Thoracic aorta (tissue), 2 donors: ENCODE measurements at regions not wholly inside any gene's neighbourhood (a gene's known extent, or its start where the extent isn't known, plus 50 kb on each side); places are given as distances from the start of the nearest gene placed in this dataset.

Experiments used
- ATAC-seq: fragments of 150-250 bp; one replicate; pipeline ENCODE4 v1.8.0; 2017; ENCODE audit warnings: low read depth; ENCODE audit not compliant: insufficient number of reproducible peaks, low FRiP score
- DNase-seq: peaks from one replicate; pipeline ENCODE4 v3.0.0-alpha.2; 2020; ENCODE audit warnings: low spot score
- H3K27ac ChIP-seq, 2 donors: fragments of 200-600 bp; sonication (generic); 1 replicate in 1 of 2; 2 replicates in 1 of 2; pipeline ENCODE4 v1.5.1; 2016; ENCODE audit warnings: mild to moderate bottlenecking in 2 of 2, moderate library complexity in 2 of 2
- H3K27me3 ChIP-seq: fragments of 200-600 bp; sonication (generic); replicated peaks from 2 replicates; pipeline ENCODE4 v1.6.0; 2016; ENCODE audit warnings: mild to moderate bottlenecking; ENCODE audit not compliant: insufficient read depth
- H3K36me3 ChIP-seq: fragments of 200-600 bp; sonication (generic); one replicate; pipeline ENCODE4 v1.5.1; 2016
- H3K4me1 ChIP-seq, 2 donors: fragments of 200-600 bp; sonication (generic); 1 replicate in 1 of 2; 2 replicates in 1 of 2; pipeline versions ENCODE4 v1.5.1 to v1.6.0; 2016; ENCODE audit warnings: low read depth in 2 of 2, mild to moderate bottlenecking in 1 of 2; ENCODE audit not compliant: control insufficient read depth in 1 of 2
- H3K4me3 ChIP-seq: fragments of 200-600 bp; sonication (generic); 2 replicates; pipeline ENCODE4 v1.5.1; 2016; ENCODE audit warnings: mild to moderate bottlenecking
- H3K9me3 ChIP-seq: fragments of 200-600 bp; sonication (generic); 2 replicates; pipeline ENCODE4 v1.5.1; 2016
- TF ChIP-seq, protein P1 (sequence below): fragments of 200-600 bp; sonication (generic); IDR thresholded peaks from one replicate; pipeline ENCODE4 v1.5.1; 2019; ENCODE audit warnings: antibody characterized with exemption

DNA sequence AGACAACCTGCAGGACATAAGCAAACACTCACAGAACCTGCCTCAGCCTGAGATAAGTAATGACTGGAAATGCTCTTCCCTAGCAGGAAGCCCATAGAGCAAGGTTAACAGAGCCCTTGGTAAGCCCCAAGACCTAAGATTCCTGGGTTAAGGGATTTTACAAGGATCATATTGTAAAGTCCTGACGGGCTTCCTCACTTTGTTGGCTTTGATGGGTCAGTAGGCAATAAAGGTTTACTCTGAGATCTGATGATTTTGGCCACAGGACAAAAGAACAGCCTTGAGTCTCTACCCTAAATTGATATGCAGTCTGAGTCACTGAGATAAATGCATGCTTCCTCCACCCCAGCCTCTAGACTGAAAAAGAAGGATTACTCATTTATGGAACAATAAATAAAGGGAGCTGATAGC lies 270.8 kb downstream of the HTR7 start:
- Histone ChIP-seq H3K9me3 (no peaks in the 10 kb centered on the region), H3K27ac (no peak overlapping the region), H3K4me1 (peaks cover 8 to 44% of the 10 kb centered on the region in 2 donors), H3K36me3 (no peaks in the 10 kb centered on the region), H3K27me3 (no peaks in the 10 kb centered on the region), H3K4me3 (no peak overlapping the region)
- no peak for DNase-seq
- TF ChIP-seq, protein P1, sequence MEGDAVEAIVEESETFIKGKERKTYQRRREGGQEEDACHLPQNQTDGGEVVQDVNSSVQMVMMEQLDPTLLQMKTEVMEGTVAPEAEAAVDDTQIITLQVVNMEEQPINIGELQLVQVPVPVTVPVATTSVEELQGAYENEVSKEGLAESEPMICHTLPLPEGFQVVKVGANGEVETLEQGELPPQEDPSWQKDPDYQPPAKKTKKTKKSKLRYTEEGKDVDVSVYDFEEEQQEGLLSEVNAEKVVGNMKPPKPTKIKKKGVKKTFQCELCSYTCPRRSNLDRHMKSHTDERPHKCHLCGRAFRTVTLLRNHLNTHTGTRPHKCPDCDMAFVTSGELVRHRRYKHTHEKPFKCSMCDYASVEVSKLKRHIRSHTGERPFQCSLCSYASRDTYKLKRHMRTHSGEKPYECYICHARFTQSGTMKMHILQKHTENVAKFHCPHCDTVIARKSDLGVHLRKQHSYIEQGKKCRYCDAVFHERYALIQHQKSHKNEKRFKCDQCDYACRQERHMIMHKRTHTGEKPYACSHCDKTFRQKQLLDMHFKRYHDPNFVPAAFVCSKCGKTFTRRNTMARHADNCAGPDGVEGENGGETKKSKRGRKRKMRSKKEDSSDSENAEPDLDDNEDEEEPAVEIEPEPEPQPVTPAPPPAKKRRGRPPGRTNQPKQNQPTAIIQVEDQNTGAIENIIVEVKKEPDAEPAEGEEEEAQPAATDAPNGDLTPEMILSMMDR = no peak
- ATAC-seq = no peak

DNA sequence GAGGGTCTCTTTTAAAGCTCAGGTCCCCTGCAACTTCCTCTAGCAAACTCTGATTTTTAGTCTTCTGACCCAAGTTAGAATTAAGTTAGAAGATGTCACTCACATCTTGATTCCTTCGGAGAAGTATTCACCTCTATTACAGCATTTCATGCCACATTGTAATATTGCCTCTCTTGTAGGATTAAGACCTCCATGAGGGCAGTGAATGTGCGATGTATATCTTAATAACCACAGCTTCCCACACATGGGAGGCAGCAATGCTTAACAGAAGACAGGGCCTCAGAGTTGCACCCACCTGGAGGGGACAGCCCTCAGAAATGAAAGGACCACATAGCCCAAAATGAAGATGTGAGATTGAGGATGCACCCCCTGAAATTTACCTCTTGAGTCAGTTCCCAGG lies 270.3 kb downstream of the HTR7 start:
- Histone ChIP-seq H3K9me3 (no peaks in the 10 kb centered on the region), H3K4me1 (peaks cover 7 to 47% of the 10 kb centered on the region in 2 donors), H3K4me3 (no peak overlapping the region), H3K36me3 (no peaks in the 10 kb centered on the region), H3K27me3 (no peaks in the 10 kb centered on the region), H3K27ac (no peak overlapping the region)
- TF ChIP-seq, protein P1 = no peak
- ATAC-seq (no peak), DNase-seq (no peak)

DNA sequence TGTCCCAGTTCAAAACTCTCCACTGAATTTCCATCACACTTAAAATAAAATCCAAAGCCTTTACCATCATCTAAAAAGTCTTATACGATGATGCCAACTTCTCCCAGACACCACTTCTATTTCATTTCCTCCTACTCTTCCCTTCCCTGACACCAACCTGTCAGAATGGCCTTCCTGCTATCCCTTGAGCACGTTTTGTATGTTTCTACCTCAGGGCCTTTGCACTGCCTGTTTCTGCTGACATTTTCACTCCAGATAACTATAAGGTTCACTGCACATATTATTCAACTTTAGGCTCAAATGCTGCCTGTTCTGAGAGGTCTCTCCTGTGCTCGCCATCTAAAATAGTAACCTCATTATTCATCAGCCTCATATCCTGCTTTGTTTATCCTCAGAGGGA lies 269.6 kb downstream of the HTR7 start:
- no peaks in the 10 kb centered on the region for H3K36me3 ChIP-seq
- ATAC-seq = no peak
- TF ChIP-seq, protein P1 = no peak
- no peak overlapping the region for H3K4me3 ChIP-seq
- peaks cover 8 to 44% of the 10 kb centered on the region in 2 donors for H3K4me1 ChIP-seq
- no peaks in the 10 kb centered on the region for H3K9me3 ChIP-seq
- H3K27me3 ChIP-seq = no peaks in the 10 kb centered on the region
- no peak overlapping the region for H3K27ac ChIP-seq
- DNase-seq = no peak

DNA sequence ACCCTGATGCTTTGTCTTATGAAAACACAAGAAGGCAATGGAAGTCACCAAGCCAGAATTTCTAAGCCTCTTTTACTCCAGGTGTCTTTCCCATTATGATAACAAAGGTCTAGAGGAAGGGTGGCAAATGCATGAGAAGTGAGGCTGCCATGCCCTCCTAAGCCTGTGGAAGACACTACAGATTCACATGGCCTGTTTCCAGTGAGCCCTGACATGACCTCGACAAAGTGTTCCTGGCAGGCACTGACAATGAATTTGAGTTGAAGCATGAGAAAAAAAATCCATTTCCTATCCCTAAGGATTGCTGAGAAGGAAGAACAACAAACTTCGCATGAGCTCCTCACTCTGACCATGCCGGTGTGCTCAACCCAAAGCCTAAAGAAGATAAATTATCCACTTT lies 268.0 kb downstream of the HTR7 start:
- H3K27me3 ChIP-seq = no peaks in the 10 kb centered on the region
- no peak overlapping the region for H3K27ac ChIP-seq
- no peaks in the 10 kb centered on the region for H3K36me3 ChIP-seq
- TF ChIP-seq, protein P1 = no peak
- H3K4me3 ChIP-seq = no peak overlapping the region
- DNase-seq (no peak), ATAC-seq (no peak)
- H3K4me1 ChIP-seq = peaks cover 8 to 41% of the 10 kb centered on the region in 2 donors
- H3K9me3 ChIP-seq = no peaks in the 10 kb centered on the region

DNA sequence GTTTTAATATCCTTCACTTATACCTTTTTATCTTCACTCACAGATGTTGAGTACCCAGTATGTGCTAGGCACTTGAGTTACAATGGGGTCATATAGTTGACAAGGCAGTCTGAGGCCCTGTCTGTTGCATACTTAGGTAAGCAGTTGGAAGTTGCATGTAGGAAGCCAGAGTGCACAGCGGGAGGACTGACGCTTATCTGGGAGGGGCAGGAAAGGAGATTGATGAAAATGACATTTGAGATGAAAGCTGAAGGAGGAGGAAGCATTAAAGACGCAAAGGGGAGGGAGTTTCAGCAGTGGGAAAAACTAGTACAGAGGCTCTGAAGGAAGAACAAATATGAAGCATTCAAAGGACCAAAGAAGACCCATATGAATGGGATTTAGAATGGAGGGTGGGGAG lies 266.2 kb downstream of the HTR7 start:
- Histone ChIP-seq H3K27ac (no peak overlapping the region), H3K36me3 (no peaks in the 10 kb centered on the region), H3K27me3 (no peaks in the 10 kb centered on the region), H3K9me3 (no peaks in the 10 kb centered on the region), H3K4me1 (peaks cover 8 to 41% of the 10 kb centered on the region in 2 donors), H3K4me3 (no peak overlapping the region)
- DNase-seq = no peak
- ATAC-seq = no peak
- TF ChIP-seq, protein P1 = no peak
